MM.1S (cell line): ENCODE measurements at regions not wholly inside any gene's neighbourhood (a gene's known extent, or its start where the extent isn't known, plus 50 kb on each side); places are given as distances from the start of the nearest gene placed in this dataset.

Source experiments
- DNase-seq: peaks from one replicate; pipeline ENCODE4 v3.0.0-alpha.2; 2015
- H2AFZ ChIP-seq: fragments of 300-600 bp; sonication (generic); 2 replicates; pipeline ENCODE4 v1.6.0; 2016; ENCODE audit warnings: antibody characterized with exemption, low read length
- H3F3A ChIP-seq: fragments of 300-600 bp; sonication (generic); 2 replicates; pipeline ENCODE4 v1.6.1; 2016; ENCODE audit warnings: mild to moderate bottlenecking, antibody characterized with exemption, low read length, moderate library complexity, mixed read lengths; ENCODE audit not compliant: insufficient read depth
- H3K27ac ChIP-seq: fragments of 300-600 bp; sonication (generic); 2 replicates; pipeline ENCODE4 v1.5.1; 2016; ENCODE audit warnings: mild to moderate bottlenecking, low read length
- H3K27me3 ChIP-seq: fragments of 300-600 bp; sonication (generic); replicated peaks from 2 replicates; pipeline ENCODE4 v1.6.0; 2016; ENCODE audit warnings: low read length; ENCODE audit not compliant: insufficient read depth
- H3K36me3 ChIP-seq: fragments of 300-600 bp; sonication (generic); replicated peaks from 2 replicates; pipeline ENCODE4 v1.6.1; 2016; ENCODE audit warnings: mild to moderate bottlenecking, low read length, mixed read lengths; ENCODE audit not compliant: insufficient read depth
- H3K4me1 ChIP-seq: fragments of 300-600 bp; sonication (generic); 2 replicates; pipeline ENCODE4 v1.6.1; 2016; ENCODE audit warnings: low read length, mixed read lengths
- H3K4me2 ChIP-seq: fragments of 300-600 bp; sonication (generic); 2 replicates; pipeline ENCODE4 v1.6.0; 2016; ENCODE audit warnings: low read depth, low read length
- H3K4me3 ChIP-seq: fragments of 300-600 bp; sonication (generic); 2 replicates; pipeline ENCODE4 v1.5.1; 2016; ENCODE audit warnings: low read length, mixed read lengths
- H3K79me2 ChIP-seq: fragments of 300-600 bp; sonication (generic); 2 replicates; pipeline ENCODE4 v1.6.1; 2016; ENCODE audit warnings: mixed run types, low read length, mixed read lengths
- H3K9ac ChIP-seq: fragments of 300-600 bp; sonication (generic); 2 replicates; pipeline ENCODE4 v1.6.1; 2016; ENCODE audit warnings: low read length, mixed read lengths
- H3K9me2 ChIP-seq: fragments of 300-600 bp; sonication (generic); replicated peaks from 2 replicates; pipeline ENCODE4 v1.6.1; 2016; ENCODE audit warnings: mild to moderate bottlenecking, low read length, mixed read lengths; ENCODE audit not compliant: insufficient read depth
- H3K9me3 ChIP-seq: fragments of 300-600 bp; sonication (generic); replicated peaks from 2 replicates; pipeline ENCODE4 v1.6.1; 2016; ENCODE audit warnings: mild to moderate bottlenecking, low read length, mixed read lengths; ENCODE audit not compliant: insufficient read depth
- H4K20me1 ChIP-seq: fragments of 300-600 bp; sonication (generic); 2 replicates; pipeline ENCODE4 v1.6.1; 2016; ENCODE audit warnings: mild to moderate bottlenecking, low read length, moderate library complexity, mixed read lengths; ENCODE audit not compliant: insufficient read depth
- EZH2phosphoT487 ChIP-seq: fragments of 300-600 bp; sonication (generic); IDR thresholded peaks from 2 replicates; pipeline ENCODE4 v1.6.1; 2018; ENCODE audit warnings: antibody characterized with exemption, low read length

GRCh38 chr9:81877047-81877446 is 51.2 kb upstream of the SPATA31D4 start:
- H3K36me3 ChIP-seq = no peaks in the 10 kb centered on the region

More at GRCh38 chr9:81877047-81877446, 51.2 kb upstream of the SPATA31D4 start:
- no peaks in the 10 kb centered on the region for H3K9me3 ChIP-seq
- H3K4me2 ChIP-seq = no peak overlapping the region
- H3K79me2 ChIP-seq = no peaks in the 10 kb centered on the region
- no peaks in the 10 kb centered on the region for H4K20me1 ChIP-seq
- H3K4me3 ChIP-seq = no peak overlapping the region
- H3K4me1 ChIP-seq = no peaks in the 10 kb centered on the region
- DNase-seq = no peak
- H3K9ac ChIP-seq = no peak overlapping the region
- no peak overlapping the region for H3K27ac ChIP-seq
- H3K9me2 ChIP-seq = no peaks in the 10 kb centered on the region
- TF ChIP-seq EZH2phosphoT487 = no peak
- no peaks in the 10 kb centered on the region for H3F3A ChIP-seq
- no peaks in the 10 kb centered on the region for H3K27me3 ChIP-seq
- H2AFZ ChIP-seq = no peak overlapping the region
